Suprapubic skin (tissue), 4 donors: ENCODE measurements at regions not wholly inside any gene's neighbourhood (a gene's known extent, or its start where the extent isn't known, plus 50 kb on each side); places are given as distances from the start of the nearest gene placed in this dataset.
"Not testable (repeated sequence)": the region's sequence is repeated elsewhere in the genome, so short reads cannot be mapped to it uniquely, and the experiment has no call there.

Experiments used
- EP300 ChIP-seq: sonication (generic); formaldehyde crosslinking; IDR thresholded peaks from one replicate; pipeline ENCODE4 v1.6.1; 2017; ENCODE audit warnings: antibody characterized with exemption
- POLR2A ChIP-seq, 2 donors: fragments of 450-650 bp; IDR thresholded peaks; one replicate each; pipeline ENCODE4 v1.6.1; 2017; ENCODE audit warnings: antibody characterized with exemption in 2 of 2, mild to moderate bottlenecking in 2 of 2, moderate library complexity in 2 of 2
- POLR2AphosphoS5 ChIP-seq, 3 donors: sonication (generic); formaldehyde crosslinking; IDR thresholded peaks; one replicate each; pipeline ENCODE4 v1.6.1; 2017; ENCODE audit warnings: antibody characterized with exemption in 3 of 3
- TF ChIP-seq, protein P1 (sequence below), 2 donors: fragments of 200-600 bp in 1 of 2; fragments of 450-650 bp in 1 of 2; sonication (generic) in 1 of 2; IDR thresholded peaks; one replicate each; pipeline ENCODE4 v1.5.1; 2016 to 2019; ENCODE audit warnings: antibody characterized with exemption in 2 of 2, mild to moderate bottlenecking in 1 of 2, moderate library complexity in 1 of 2

DNA sequence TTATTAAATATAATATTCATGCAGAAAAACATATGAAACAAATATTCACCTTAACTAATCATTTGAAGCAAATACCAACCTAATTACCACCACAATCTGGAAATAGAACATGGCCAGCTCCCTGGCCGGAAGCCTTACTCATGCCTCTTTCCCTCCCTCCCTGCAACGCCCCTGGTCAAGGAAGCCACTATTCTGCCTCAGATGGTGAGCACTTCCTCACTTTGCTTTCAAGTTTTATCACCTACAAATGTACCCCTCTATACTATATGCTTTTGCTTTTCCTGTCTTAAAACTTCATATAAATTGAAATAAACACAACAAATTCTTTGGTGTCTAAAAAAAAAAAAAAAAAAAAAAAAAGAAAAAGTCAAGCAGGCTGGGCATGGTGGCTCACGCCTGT is 221.2 kb downstream of the CASP12 start:
- TF ChIP-seq, protein P1, sequence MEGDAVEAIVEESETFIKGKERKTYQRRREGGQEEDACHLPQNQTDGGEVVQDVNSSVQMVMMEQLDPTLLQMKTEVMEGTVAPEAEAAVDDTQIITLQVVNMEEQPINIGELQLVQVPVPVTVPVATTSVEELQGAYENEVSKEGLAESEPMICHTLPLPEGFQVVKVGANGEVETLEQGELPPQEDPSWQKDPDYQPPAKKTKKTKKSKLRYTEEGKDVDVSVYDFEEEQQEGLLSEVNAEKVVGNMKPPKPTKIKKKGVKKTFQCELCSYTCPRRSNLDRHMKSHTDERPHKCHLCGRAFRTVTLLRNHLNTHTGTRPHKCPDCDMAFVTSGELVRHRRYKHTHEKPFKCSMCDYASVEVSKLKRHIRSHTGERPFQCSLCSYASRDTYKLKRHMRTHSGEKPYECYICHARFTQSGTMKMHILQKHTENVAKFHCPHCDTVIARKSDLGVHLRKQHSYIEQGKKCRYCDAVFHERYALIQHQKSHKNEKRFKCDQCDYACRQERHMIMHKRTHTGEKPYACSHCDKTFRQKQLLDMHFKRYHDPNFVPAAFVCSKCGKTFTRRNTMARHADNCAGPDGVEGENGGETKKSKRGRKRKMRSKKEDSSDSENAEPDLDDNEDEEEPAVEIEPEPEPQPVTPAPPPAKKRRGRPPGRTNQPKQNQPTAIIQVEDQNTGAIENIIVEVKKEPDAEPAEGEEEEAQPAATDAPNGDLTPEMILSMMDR (IDR thresholded peaks at IDR 0.05) = not testable (repeated sequence)
- TF ChIP-seq POLR2A (IDR thresholded peaks at IDR 0.05); EP300; POLR2AphosphoS5 (IDR thresholded peaks at IDR 0.05): not testable (repeated sequence)
